ENCODE measurements at regions not wholly inside any gene's neighbourhood (a gene's known extent, or its start where the extent isn't known, plus 50 kb on each side); places are given as distances from the start of the nearest gene placed in this dataset.
"Not testable (repeated sequence)": the region's sequence is repeated elsewhere in the genome, so short reads cannot be mapped to it uniquely, and the experiment has no call there.

DNA sequence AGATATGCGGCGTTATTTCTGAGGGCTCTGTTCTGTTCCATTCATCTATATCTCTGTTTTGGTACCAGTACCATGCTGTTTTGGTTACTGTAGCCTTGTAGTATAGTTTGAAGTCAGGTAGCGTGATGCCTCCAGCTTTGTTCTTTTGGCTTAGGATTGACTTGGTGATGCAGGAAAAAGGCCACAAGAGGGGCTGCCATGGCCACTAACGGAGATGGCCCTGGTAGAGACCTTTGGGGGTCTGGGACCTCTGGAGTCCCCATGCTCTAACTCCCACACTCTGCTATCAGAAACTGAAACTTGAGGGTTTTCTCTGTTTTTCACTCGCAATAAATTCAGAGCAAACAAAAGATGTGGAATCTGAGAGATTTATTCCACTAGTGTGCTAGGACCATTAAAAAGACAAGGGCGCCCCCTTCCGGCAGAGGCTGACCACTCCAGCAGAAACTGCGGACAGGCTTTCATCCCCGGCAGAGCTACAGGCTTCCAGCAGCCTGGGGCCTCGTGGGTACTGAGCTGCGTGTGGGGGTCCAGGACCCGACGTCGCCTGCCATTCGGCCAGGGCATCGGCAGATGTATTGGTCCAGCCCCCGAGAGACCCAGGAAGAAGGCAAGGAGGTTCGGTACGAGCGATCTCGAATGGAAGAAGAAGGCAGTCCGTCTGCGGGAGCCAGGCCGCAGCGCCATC, 775.1 kb downstream of the EPHA7 start:
- not testable (repeated sequence) for H3K36me3 ChIP-seq (ENCODE audit: control insufficient read depth in 1 of 2, insufficient read depth in 2 of 2, low read length in 2 of 2); H3K4me1 ChIP-seq (ENCODE audit: control insufficient read depth in 1 of 2, insufficient read depth in 2 of 2, low read length in 2 of 2); H3K27ac ChIP-seq (ENCODE audit: low read depth, low read length); H3K4me3 ChIP-seq (ENCODE audit: low read depth in 1 of 2, low read length in 2 of 2); H3K9ac ChIP-seq (ENCODE audit: low read depth in 1 of 2, low read length in 2 of 2); H3K27me3 ChIP-seq (ENCODE audit: control insufficient read depth in 1 of 2, insufficient read depth in 2 of 2, low read length in 2 of 2); H3K9me3 ChIP-seq (ENCODE audit: control insufficient read depth in 1 of 2, low read length in 2 of 2)

DNA sequence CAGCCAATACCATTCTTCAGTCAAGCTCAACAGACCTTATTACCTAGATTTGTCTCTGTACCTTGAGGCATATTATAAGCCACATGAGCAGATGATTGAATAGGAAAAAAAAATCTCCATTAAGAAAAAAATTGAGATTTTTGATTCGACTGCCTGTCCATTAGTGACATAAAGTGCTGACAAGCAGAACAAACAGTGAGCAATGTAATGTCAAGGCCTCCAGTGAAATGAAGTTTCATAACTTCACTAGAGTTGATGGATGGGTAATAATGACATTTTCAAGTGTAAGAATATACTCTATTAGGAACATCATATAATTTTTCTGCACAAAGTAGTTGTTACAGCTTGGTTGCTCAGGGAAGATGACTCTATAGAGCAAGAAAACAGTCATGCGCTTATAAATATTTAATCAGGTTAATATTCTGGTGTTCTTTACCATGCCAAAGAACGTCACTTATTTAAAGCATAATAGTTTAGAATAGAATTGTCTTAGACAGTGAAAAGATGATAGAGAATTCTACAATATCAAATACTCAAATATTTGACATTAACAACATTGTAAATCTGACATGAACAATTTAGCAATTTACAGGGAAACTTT, 783.7 kb downstream of the EPHA7 start:
- Histone ChIP-seq H3K9ac (ENCODE audit: low read depth in 1 of 2, low read length in 2 of 2) (no peak overlapping the region), H3K4me3 (ENCODE audit: low read depth in 1 of 2, low read length in 2 of 2) (no peak overlapping the region), H3K9me3 (ENCODE audit: control insufficient read depth in 1 of 2, low read length in 2 of 2) (no peaks in the 10 kb centered on the region), H3K36me3 (ENCODE audit: control insufficient read depth in 1 of 2, insufficient read depth in 2 of 2, low read length in 2 of 2) (no peaks in the 10 kb centered on the region), H3K4me1 (ENCODE audit: control insufficient read depth in 1 of 2, insufficient read depth in 2 of 2, low read length in 2 of 2) (no peaks in the 10 kb centered on the region), H3K27me3 (ENCODE audit: control insufficient read depth in 1 of 2, insufficient read depth in 2 of 2, low read length in 2 of 2) (no peaks in the 10 kb centered on the region), H3K27ac (ENCODE audit: low read depth, low read length) (no peak overlapping the region)

- Histone ChIP-seq H3K4me1 (ENCODE audit: control insufficient read depth in 1 of 2, insufficient read depth in 2 of 2, low read length in 2 of 2) (no peaks in the 10 kb centered on the region), H3K9ac (ENCODE audit: low read depth in 1 of 2, low read length in 2 of 2) (no peak overlapping the region), H3K27me3 (ENCODE audit: control insufficient read depth in 1 of 2, insufficient read depth in 2 of 2, low read length in 2 of 2) (no peaks in the 10 kb centered on the region), H3K9me3 (ENCODE audit: control insufficient read depth in 1 of 2, low read length in 2 of 2) (no peaks in the 10 kb centered on the region), H3K36me3 (ENCODE audit: control insufficient read depth in 1 of 2, insufficient read depth in 2 of 2, low read length in 2 of 2) (no peaks in the 10 kb centered on the region), H3K4me3 (ENCODE audit: low read depth in 1 of 2, low read length in 2 of 2) (no peak overlapping the region), H3K27ac (ENCODE audit: low read depth, low read length) (no peak overlapping the region)
Observed at GRCh38 chr6:92634561-92634960, 784.8 kb downstream of the EPHA7 start.

DNA sequence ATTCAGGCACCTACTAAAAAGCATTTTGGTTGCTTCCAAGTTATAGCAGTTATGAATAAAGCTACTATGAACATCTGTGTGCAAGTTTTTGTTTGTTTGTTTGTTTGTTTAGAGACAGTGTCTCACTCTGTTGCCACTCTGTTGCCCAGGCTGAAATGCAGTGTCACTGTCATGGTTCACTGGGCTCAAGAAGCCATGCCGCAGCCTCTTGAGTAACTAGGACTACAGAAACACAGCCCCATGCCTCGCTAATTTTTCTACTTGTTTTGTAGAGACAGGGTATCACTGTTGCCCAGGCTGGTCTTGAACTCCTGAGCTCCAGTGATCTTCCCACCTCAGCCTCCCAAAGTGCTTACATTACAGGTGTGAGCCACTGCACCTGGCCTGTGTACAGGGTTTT, 795.9 kb downstream of the EPHA7 start:
- no peak overlapping the region for H3K4me3 ChIP-seq (ENCODE audit: low read depth in 1 of 2, low read length in 2 of 2)
- H3K27ac ChIP-seq (ENCODE audit: low read depth, low read length): no peak overlapping the region
- no peak overlapping the region for H3K9ac ChIP-seq (ENCODE audit: low read depth in 1 of 2, low read length in 2 of 2)
- H3K4me1 ChIP-seq (ENCODE audit: control insufficient read depth in 1 of 2, insufficient read depth in 2 of 2, low read length in 2 of 2): no peaks in the 10 kb centered on the region
- no peaks in the 10 kb centered on the region for H3K27me3 ChIP-seq (ENCODE audit: control insufficient read depth in 1 of 2, insufficient read depth in 2 of 2, low read length in 2 of 2)
- H3K9me3 ChIP-seq (ENCODE audit: control insufficient read depth in 1 of 2, low read length in 2 of 2): no peaks in the 10 kb centered on the region
- H3K36me3 ChIP-seq (ENCODE audit: control insufficient read depth in 1 of 2, insufficient read depth in 2 of 2, low read length in 2 of 2): no peaks in the 10 kb centered on the region

GRCh38 chr6:92617721-92618120, 801.6 kb downstream of the EPHA7 start:
- Histone ChIP-seq H3K9me3 (ENCODE audit: control insufficient read depth in 1 of 2, low read length in 2 of 2) (no peaks in the 10 kb centered on the region), H3K27ac (ENCODE audit: low read depth, low read length) (no peak overlapping the region), H3K36me3 (ENCODE audit: control insufficient read depth in 1 of 2, insufficient read depth in 2 of 2, low read length in 2 of 2) (no peaks in the 10 kb centered on the region), H3K27me3 (ENCODE audit: control insufficient read depth in 1 of 2, insufficient read depth in 2 of 2, low read length in 2 of 2) (no peaks in the 10 kb centered on the region), H3K4me1 (ENCODE audit: control insufficient read depth in 1 of 2, insufficient read depth in 2 of 2, low read length in 2 of 2) (no peaks in the 10 kb centered on the region), H3K4me3 (ENCODE audit: low read depth in 1 of 2, low read length in 2 of 2) (no peak overlapping the region), H3K9ac (ENCODE audit: low read depth in 1 of 2, low read length in 2 of 2) (no peak overlapping the region)

GRCh38 chr6:92608751-92609150, 810.6 kb downstream of the EPHA7 start:
- no peaks in the 10 kb centered on the region for H3K4me1 ChIP-seq (ENCODE audit: control insufficient read depth in 1 of 2, insufficient read depth in 2 of 2, low read length in 2 of 2)
- H3K9ac ChIP-seq (ENCODE audit: low read depth in 1 of 2, low read length in 2 of 2): no peak overlapping the region
- no peak overlapping the region for H3K27ac ChIP-seq (ENCODE audit: low read depth, low read length)
- H3K27me3 ChIP-seq (ENCODE audit: control insufficient read depth in 1 of 2, insufficient read depth in 2 of 2, low read length in 2 of 2): no peaks in the 10 kb centered on the region
- no peak overlapping the region for H3K4me3 ChIP-seq (ENCODE audit: low read depth in 1 of 2, low read length in 2 of 2)
- no peaks in the 10 kb centered on the region for H3K36me3 ChIP-seq (ENCODE audit: control insufficient read depth in 1 of 2, insufficient read depth in 2 of 2, low read length in 2 of 2)
- no peaks in the 10 kb centered on the region for H3K9me3 ChIP-seq (ENCODE audit: control insufficient read depth in 1 of 2, low read length in 2 of 2)

GRCh38 chr6:92593201-92593600, 826.2 kb downstream of the EPHA7 start:
- Histone ChIP-seq H3K27me3 (ENCODE audit: control insufficient read depth in 1 of 2, insufficient read depth in 2 of 2, low read length in 2 of 2) (no peaks in the 10 kb centered on the region), H3K9ac (ENCODE audit: low read depth in 1 of 2, low read length in 2 of 2) (no peak overlapping the region), H3K4me1 (ENCODE audit: control insufficient read depth in 1 of 2, insufficient read depth in 2 of 2, low read length in 2 of 2) (no peaks in the 10 kb centered on the region), H3K36me3 (ENCODE audit: control insufficient read depth in 1 of 2, insufficient read depth in 2 of 2, low read length in 2 of 2) (no peaks in the 10 kb centered on the region), H3K9me3 (ENCODE audit: control insufficient read depth in 1 of 2, low read length in 2 of 2) (no peaks in the 10 kb centered on the region), H3K4me3 (ENCODE audit: low read depth in 1 of 2, low read length in 2 of 2) (no peak overlapping the region), H3K27ac (ENCODE audit: low read depth, low read length) (no peak overlapping the region)

- Histone ChIP-seq H3K27me3 (ENCODE audit: control insufficient read depth in 1 of 2, insufficient read depth in 2 of 2, low read length in 2 of 2) (no peaks in the 10 kb centered on the region), H3K36me3 (ENCODE audit: control insufficient read depth in 1 of 2, insufficient read depth in 2 of 2, low read length in 2 of 2) (no peaks in the 10 kb centered on the region), H3K4me1 (ENCODE audit: control insufficient read depth in 1 of 2, insufficient read depth in 2 of 2, low read length in 2 of 2) (no peaks in the 10 kb centered on the region), H3K4me3 (ENCODE audit: low read depth in 1 of 2, low read length in 2 of 2) (no peak overlapping the region), H3K9me3 (ENCODE audit: control insufficient read depth in 1 of 2, low read length in 2 of 2) (no peaks in the 10 kb centered on the region), H3K9ac (ENCODE audit: low read depth in 1 of 2, low read length in 2 of 2) (no peak overlapping the region), H3K27ac (ENCODE audit: low read depth, low read length) (no peak overlapping the region)
Observed at GRCh38 chr6:92589996-92590395, 829.4 kb downstream of the EPHA7 start.

- H3K4me3 ChIP-seq (ENCODE audit: low read depth in 1 of 2, low read length in 2 of 2): no peak overlapping the region
- no peaks in the 10 kb centered on the region for H3K9me3 ChIP-seq (ENCODE audit: control insufficient read depth in 1 of 2, low read length in 2 of 2)
- H3K27ac ChIP-seq (ENCODE audit: low read depth, low read length): no peak overlapping the region
- no peaks in the 10 kb centered on the region for H3K4me1 ChIP-seq (ENCODE audit: control insufficient read depth in 1 of 2, insufficient read depth in 2 of 2, low read length in 2 of 2)
- no peaks in the 10 kb centered on the region for H3K27me3 ChIP-seq (ENCODE audit: control insufficient read depth in 1 of 2, insufficient read depth in 2 of 2, low read length in 2 of 2)
- no peaks in the 10 kb centered on the region for H3K36me3 ChIP-seq (ENCODE audit: control insufficient read depth in 1 of 2, insufficient read depth in 2 of 2, low read length in 2 of 2)
- no peak overlapping the region for H3K9ac ChIP-seq (ENCODE audit: low read depth in 1 of 2, low read length in 2 of 2)
Observed at GRCh38 chr6:92588148-92588547, 831.2 kb downstream of the EPHA7 start.

- no peak overlapping the region for H3K27ac ChIP-seq (ENCODE audit: low read depth, low read length)
- no peaks in the 10 kb centered on the region for H3K9me3 ChIP-seq (ENCODE audit: control insufficient read depth in 1 of 2, low read length in 2 of 2)
- H3K9ac ChIP-seq (ENCODE audit: low read depth in 1 of 2, low read length in 2 of 2): no peak overlapping the region
- no peaks in the 10 kb centered on the region for H3K27me3 ChIP-seq (ENCODE audit: control insufficient read depth in 1 of 2, insufficient read depth in 2 of 2, low read length in 2 of 2)
- no peaks in the 10 kb centered on the region for H3K4me1 ChIP-seq (ENCODE audit: control insufficient read depth in 1 of 2, insufficient read depth in 2 of 2, low read length in 2 of 2)
- no peak overlapping the region for H3K4me3 ChIP-seq (ENCODE audit: low read depth in 1 of 2, low read length in 2 of 2)
- H3K36me3 ChIP-seq (ENCODE audit: control insufficient read depth in 1 of 2, insufficient read depth in 2 of 2, low read length in 2 of 2): no peaks in the 10 kb centered on the region
Observed at GRCh38 chr6:92587525-92587924, 831.8 kb downstream of the EPHA7 start.
